GM18499 (cell line): ENCODE measurements at regions not wholly inside any gene's neighbourhood (a gene's known extent, or its start where the extent isn't known, plus 50 kb on each side); places are given as distances from the start of the nearest gene placed in this dataset.

Experiments used
- ATAC-seq: cut with Tn5 transposase; IDR thresholded peaks from one replicate; pipeline ENCODE4 v1.9.1; 2021; ENCODE audit warnings: moderate number of reproducible peaks; ENCODE audit not compliant: insufficient read depth, unreplicated experiment

DNA sequence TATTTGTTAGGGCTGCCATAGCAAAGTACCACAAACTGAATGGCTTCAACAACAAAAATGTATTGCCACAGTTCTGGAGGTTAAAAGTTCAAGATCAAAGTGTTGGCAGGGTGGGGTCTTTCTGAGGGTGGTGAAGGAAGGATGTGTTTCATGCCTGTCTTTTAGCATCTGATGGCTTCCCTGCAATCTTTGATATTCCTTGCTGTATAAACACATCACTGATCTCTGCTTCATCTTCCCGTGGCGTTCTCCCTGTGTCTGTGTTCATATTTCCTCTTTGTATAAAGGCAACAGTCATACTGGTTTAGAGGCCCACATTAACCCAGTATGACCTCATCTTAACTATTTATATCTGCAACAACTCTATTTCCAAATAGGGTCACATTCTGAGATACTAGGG, 167.5 kb downstream of the BTG1 start:
- ATAC-seq, result no peak

DNA sequence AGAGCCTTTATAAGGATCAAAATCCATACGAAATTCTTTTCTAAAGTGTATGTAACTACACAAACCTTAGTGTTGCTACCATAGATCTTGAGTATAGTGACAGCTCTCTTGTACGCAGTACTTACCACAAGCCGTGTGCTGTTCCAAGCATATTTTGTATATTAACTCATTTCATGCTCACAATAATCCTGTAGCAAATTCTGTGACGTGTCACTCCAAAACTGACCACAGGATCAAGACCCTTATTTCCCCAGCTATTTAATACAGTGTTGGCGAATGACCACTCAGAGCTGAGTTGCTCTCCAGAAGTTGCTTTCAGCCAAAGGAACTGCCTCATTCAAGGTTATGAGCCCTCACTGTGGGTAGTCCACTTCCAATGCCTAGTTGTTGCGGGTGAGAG, 169.8 kb downstream of the BTG1 start:
- ATAC-seq, result no peak

DNA sequence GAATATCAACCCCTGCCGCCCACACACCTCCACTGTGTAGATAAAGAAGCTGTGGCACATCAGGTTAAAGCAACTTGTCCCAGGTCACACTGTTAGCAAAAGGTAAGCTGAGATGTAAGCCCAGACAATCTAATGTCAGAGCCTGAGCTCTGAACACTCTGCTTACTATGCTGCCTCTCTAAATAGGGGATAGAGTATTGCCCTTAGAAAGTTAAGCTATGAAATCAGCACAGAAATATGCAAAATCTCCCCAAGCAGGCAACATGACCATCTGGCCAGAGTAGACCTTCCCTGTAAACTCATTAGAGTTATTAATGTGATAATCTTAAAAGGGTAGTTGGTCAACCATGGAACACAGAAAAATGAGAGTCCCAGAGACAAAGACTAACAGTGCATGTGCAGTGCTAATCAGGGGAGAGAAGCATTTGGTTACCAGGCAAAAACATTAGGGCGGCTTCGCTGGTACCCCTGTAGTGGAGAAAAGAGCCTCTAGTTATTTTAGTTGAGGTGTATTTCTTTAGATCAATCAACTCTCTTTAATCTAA, 171.0 kb downstream of the BTG1 start:
- ATAC-seq, result no peak

DNA sequence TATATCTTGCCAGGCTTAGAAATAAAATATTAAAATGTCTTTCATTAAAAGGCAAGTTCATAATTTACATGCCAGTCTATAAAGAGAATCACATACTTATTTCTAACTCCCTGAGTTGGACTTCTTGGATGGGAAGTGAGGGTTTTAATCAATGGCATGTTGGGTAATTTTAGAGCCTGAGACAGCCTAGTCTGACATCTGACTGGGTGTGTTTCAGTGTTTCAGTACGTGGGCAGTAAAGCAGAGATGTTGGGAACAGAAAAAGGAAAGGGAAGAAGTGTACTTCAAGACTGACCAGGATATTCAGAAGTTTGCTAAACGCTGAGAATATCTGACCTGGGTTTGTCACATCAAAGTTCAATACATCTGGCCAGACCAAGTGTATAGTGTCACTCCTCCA, 171.8 kb downstream of the BTG1 start:
- no peak for ATAC-seq

DNA sequence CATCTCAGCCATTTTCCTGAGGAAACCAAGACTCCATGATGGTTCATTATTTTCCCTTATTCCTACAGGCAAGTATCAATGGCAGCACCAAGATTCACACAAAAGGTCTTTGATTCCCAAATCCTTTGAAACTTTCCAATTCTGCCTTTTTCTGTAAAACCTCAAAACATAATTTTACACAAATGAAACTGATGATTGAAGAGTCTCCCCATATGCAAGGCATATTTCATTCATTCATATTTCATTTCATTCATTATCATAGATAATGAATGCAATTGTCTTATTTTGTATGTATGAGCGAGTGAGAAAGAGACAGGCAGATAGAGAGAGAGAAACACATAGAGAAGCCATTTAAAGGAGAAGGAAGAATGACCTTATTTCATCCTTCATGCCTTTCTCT, 172.8 kb downstream of the BTG1 start:
- ATAC-seq, result no peak

DNA sequence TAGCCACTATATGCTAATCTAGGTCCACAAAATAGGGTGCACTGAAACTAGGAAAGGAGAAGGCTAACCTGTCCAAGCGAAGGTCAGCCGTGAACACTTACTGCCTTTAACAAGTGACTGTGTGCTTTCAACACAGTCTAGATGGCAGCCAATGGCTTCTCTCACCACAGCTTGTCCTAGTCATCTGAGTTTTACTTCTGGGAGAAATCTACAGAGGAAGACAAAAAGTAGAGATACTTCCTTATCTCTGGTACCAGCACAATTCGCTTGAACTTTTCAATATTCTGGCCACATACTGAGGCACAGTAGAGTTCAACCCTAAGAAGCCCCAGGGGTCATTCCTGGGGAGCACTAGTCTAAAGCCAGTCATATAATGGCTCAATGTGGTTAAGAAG, 176.9 kb downstream of the BTG1 start:
- no peak for ATAC-seq

DNA sequence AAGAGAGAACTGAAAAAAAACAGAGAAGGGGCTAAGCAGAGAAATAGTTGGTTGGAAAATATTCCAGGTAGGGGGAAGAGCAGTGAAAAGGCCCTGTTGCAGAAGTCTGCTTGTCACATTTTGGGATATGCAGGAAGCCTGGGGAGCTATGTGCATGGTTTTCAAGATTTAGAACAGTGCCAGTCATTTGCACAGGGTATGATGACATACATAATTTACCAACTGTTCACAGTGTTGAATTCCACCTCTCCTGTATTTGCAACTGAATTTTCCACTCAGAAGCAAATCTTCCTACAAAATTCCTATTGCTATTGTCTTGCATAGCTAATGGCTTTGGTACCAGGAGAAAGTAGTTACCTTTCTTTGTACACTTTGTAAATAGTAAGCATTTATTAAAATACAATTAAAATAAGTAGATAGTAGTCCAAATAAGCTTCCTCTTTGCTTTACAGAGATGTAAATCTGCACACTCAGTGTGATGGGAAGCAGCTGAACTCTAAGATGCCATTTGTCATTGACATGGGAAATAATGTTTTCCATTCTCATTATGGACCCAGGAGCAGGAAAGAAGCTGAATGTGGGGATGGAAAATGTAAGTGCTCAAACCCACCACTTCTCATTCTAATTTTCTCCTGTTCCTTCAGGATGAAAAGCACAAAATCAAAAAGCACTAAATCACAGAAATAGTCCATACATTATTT, 177.4 kb downstream of the BTG1 start:
- no peak for ATAC-seq

DNA sequence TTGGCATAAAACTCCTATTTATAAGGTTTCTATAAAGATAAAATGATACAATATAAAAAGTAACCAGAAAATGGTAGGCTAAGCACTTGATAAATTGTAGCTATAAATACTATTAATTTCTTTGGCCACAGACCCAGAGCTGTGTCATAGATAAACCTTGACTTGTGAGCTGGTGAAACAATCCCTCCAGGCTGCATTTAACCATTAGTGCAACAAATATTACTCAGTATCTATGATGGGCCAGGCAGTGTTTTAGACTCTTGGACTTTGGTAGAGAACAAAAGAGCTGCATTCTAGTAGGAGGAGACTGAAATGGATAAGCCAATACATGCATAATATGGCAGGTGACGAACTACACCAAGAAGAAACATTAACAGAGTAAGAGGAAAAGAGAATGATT, 178.1 kb downstream of the BTG1 start:
- no peak for ATAC-seq

DNA sequence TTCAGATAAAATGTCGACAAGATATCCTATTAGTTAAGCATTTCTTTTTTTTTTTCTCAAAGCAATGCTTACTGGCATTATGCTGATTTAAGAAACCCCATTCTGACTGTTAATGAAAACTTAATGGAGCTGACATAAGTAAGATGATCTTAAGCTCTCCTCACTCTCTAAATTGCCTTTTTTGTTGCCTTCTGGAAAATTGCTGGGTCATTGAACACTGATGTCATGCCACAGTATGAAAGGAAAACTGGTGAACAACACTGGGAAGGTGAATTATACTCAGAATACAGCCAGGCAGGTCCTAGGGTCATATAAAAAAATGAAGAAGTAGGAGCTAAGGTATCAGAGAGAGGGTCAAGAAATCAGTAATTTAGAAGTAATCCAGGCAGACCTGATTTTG, 179.9 kb downstream of the BTG1 start:
- no peak for ATAC-seq

DNA sequence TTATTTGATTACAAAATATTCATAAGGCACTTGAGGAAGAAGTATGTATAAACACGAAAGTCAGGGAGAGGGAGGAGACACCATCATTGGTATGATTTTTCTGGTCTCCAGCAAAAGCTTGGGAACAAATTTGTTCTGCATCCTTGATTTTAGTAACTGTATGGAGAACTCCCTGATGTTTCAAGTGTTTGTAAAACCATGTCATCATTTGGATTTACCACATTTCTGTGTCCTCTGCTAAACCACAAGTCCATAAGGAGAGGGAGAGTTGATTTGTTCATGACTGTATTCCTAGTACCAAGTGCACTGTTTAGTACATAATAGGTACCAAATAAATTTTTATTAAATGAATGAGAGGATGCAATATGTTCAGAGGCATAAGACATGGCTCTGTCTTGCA, 181.1 kb downstream of the BTG1 start:
- ATAC-seq, result no peak

DNA sequence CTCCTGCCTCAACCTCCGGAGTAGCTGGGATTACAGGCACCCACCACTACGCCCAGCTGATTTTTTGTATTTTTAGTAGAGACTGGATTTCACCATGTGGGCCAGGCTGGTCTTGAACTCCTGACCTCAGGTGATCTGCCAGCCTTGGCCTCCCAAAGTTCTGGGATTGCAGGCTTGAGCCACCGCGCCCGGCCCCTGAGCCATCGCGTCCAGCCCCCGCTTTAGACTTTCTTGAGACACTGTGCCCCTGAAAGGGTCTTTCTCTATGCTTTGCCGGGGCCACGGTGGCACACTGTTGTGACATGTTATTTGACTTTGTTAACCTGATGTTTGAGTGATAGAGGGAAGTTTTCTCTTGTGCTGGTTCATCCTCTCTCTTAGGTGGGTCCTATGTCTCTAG, 186.4 kb downstream of the BTG1 start:
- ATAC-seq, result no peak

DNA sequence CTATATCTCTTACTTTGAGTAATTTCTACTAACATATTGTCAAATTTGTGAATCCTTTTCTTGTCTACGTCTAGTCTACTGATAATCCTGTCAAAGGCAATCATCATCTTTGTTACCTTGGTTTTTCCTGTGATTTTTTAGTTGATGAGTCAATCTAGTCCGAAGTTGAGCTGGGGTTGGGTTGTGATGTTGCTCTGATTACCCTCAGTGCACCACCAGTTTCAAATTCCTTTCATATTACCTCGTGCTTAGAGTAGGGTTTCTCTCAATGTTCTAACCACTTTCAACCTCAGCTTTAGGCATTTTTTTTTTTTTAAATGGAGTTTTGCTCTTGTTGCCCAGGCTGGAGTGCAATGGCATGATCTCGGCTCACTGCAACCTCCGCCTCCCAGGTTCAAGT, 186.8 kb downstream of the BTG1 start:
- ATAC-seq, result no peak

DNA sequence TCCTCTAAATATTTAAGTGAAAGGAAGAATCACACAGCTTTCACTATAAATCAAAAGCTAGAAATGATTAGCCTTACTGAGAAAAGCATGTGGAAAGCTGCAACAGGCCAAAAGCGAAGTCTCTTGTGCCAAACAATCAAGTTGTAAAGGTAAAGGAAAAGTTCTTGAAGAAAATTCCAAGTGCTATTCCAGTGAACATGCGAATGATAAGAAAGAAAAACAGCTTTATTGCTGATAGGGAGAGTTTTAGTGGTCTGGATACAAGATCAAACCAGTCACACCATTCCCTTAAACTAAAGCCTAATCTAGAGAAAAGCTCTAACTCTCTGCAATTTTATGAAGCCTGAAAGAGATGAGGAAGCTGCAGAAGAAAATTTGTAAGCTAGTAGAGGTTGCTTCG, 190.9 kb downstream of the BTG1 start:
- ATAC-seq, result no peak

DNA sequence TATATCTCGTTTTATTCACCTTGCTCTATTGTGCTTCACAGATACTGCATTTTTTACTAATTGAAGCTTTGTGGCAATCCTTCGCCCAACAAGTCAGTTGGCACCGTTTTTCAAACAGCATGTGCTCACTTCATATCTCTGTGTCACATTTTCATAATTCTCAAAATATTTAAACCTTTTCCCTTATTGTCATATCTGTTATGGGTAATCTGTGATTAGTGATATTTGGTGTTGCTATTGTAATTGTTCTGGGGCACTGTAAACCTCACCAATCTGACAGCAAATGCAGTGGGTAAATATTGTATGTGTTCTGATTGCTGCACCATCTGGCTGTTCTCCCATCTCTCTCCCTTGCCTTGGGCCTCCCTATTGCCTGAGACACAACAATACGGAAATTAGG, 191.3 kb downstream of the BTG1 start:
- no peak for ATAC-seq

DNA sequence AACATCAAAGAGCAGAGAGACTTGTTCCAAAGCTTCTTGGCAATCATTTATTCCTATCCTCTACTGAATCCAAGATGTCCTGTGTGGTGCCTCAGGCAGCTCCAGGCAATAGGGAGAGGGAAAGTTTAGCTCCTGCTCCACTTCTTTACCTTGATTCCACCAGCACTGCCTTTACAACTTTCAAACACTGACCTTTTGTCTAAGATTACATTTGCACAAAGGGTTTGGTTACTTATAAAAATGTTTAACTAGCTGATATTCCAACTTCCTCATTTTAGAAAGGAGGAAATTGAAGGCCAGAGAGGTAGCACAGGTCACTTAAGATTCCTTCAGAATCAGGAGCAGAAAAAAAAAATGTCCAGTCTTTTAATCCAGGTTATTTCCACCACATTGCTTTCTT, 192.7 kb downstream of the BTG1 start:
- ATAC-seq, result no peak

DNA sequence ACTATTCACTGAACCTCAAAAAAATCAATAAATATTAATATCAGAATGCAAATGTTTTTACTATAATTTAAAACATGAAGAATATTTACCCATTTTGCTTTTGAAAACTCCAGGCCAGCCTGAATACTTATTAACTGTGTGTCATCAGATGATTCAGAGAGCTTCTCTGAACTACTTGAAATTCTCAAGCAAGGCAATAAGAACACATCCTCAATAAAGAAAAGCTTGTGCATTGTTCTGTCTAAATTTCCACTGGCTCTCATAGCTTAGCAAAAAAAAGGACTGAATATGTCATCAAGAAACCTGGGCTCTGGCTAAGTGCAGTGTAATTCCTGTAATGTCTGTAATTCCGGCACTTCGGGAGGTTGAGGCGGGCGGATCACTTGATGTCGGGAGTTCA, 194.1 kb downstream of the BTG1 start:
- no peak for ATAC-seq

DNA sequence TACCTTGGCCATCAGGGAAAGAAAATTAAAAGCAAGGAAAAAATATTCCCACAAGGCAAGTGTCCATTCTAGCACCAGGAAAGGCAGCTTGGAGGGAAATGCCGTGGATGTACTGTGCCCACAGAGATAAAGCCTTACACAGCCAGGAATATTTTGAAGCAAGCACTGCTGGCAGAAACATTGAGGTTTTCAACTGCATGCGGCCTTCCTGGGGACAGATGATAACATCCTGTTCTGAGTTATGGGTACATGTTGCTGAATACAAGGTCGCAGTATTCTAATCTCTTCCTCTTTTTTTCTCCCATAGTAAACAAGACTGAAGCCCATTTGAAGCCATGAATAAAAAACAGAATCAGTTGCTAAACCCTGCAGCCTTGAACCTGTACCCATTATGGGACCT, 197.1 kb downstream of the BTG1 start:
- no peak for ATAC-seq

DNA sequence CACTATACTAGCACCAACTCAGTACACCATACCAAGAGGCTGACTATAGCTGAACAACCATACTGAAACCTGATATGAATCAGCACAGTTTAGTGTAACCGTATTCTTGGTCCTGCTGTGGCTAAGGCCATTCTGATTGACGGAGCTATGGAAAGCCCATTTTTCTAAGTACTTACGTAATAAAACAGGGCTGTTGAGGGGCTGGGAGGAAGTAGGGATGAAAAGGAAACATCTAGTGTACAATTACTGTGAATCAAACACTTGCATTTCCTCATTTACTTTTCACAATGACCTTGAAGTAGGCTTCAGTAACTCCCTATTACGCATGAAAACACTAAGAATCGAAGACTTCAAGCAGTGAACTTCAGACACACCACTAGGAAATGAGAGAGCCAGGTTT, 198.2 kb downstream of the BTG1 start:
- no peak for ATAC-seq

DNA sequence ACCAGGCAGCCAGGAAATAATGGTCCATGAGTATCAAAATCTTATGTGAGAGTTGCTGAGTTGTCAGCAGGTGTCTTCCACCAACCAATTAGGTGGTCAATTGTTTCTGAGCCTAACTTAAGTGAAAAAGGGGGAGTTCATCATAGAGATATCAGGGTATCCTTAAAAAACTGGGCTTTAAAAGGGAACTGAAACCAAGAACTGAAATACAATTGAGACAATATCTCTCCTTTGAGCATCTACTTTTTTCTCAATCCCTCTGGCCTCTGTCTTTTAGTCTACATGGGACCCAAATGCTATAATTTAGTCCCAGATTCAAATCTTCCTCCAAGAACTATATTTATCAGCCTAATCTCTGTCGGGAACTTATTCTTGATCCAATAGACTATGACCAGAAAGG, 201.0 kb downstream of the BTG1 start:
- no peak for ATAC-seq

DNA sequence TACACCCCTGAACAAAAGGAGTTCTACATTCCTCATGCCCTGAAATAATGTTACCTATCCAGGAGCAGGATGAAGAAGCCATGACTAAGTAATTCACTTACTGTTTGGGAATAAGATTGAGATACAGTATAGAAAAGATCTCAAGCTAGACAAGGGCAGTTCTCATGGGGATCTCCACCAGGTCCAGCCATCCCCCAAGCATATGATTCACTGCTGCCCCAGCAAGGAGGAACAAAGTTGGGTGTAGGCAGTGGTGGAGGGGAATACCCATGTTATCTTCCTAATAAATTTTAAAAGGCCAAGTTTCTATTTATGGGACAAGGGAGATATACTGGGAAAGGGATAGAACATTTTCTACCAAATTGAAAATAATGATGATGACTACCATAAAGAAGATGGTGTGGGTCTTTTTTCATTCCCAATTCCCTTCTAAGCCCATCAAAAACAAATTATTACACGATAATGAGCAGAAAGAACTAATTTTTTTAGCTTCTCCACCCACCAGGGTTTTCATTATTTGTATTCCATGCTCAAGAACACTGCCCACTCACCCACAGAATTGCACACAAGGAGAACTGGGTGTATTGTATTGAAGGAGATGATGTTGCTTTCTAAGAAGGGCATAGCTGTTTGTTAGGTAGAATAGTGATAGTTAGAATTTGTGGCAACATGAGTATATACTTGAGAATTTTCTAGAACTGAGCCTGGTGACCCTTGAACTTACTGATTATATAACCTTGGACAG, 204.6 kb downstream of the BTG1 start:
- no peak for ATAC-seq

DNA sequence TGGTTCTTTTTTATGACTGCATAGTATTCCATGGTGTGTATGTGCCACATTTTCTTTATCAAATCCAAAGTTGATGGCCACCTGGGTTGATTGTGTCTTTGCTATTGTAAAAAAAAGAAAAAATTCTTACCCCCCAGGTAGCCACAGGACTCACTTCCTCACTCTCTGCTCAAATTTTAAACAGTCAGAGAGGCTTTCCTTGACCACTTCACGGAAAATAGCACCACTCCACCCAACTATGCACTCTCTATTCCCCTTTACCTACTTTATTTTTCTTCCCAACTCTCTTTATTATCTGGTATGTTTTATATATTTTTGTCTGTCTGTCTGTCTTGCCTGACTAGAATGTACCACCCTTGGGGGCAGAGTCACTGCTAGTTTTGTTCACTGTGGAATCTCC, 205.3 kb downstream of the BTG1 start:
- ATAC-seq, result no peak

DNA sequence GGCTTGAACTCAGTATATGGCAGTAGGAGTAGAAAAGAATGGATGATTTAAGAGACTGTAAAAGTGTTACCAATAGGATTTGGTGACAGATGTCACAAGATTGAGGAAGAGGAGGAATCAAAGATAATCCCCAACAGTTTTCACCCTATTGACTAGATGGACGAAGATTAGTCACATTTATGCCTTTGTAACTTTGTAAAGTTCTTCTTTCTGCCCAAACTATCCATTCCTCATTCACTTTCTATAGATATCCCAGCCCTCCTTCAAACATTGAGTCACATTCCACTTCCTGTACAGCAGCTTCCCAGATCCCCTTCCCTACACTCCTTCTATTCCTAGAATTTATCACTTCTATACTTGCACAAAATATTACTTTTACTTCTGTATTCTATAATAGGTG, 207.9 kb downstream of the BTG1 start:
- no peak for ATAC-seq
